Stomach (tissue), 4 donors: ENCODE measurements at regions not wholly inside any gene's neighbourhood (a gene's known extent, or its start where the extent isn't known, plus 50 kb on each side); places are given as distances from the start of the nearest gene placed in this dataset.

Experiments
- POLR2AphosphoS5 ChIP-seq, 3 donors: sonication (generic); formaldehyde crosslinking; IDR thresholded peaks; one replicate each; pipeline ENCODE4 v1.6.1; 2016; ENCODE audit warnings: antibody characterized with exemption in 3 of 3
- TF ChIP-seq, protein P1 (sequence below), 7 experiments: fragments of 450-650 bp in 4 of 7; fragments of 200-600 bp in 3 of 7; sonication (generic) in 3 of 7; IDR thresholded peaks; one replicate each; pipeline ENCODE4 v1.5.1; 2016 to 2019; ENCODE audit warnings: antibody characterized with exemption in 7 of 7, control low read depth in 2 of 7, mild to moderate bottlenecking in 1 of 7

DNA sequence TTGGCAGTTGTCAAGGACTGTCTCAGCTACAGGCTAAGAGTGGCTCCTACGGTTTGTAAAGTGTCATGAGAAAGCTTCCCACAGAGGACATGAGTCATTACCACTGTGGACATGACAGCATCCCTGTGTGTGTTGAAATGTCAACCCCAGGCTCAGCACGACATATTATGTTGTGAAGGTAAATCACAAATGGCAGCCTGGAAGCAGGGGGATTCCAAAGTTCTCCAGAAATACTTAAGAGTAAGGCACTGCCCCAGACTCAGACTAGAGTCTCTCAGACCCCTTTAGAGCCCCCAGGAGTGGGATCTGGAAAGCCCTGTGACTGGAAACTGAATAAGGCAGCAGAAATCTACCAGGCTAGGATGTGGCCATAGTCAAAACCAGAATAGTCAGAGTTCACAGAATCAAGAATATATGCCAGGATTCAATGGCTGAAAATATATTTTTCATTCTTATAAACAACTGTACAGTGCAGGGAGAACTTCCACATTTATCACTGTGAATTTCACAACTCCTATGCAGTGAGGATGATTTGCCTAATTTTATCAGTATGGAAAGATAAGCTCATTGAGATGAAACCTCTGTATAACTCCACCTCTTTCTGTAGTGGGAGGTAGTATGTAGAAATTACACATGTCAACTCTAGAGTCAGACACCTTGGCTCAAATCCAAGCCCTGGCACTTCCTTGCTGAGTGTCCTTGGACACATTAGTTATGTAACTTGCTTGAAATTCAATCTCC lies 237.1 kb upstream of the CFAP20DC start:
- TF ChIP-seq, protein P1, sequence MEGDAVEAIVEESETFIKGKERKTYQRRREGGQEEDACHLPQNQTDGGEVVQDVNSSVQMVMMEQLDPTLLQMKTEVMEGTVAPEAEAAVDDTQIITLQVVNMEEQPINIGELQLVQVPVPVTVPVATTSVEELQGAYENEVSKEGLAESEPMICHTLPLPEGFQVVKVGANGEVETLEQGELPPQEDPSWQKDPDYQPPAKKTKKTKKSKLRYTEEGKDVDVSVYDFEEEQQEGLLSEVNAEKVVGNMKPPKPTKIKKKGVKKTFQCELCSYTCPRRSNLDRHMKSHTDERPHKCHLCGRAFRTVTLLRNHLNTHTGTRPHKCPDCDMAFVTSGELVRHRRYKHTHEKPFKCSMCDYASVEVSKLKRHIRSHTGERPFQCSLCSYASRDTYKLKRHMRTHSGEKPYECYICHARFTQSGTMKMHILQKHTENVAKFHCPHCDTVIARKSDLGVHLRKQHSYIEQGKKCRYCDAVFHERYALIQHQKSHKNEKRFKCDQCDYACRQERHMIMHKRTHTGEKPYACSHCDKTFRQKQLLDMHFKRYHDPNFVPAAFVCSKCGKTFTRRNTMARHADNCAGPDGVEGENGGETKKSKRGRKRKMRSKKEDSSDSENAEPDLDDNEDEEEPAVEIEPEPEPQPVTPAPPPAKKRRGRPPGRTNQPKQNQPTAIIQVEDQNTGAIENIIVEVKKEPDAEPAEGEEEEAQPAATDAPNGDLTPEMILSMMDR (IDR thresholded peaks at IDR 0.05) = no peak
- no peak for TF ChIP-seq POLR2AphosphoS5 (IDR thresholded peaks at IDR 0.05)
